C1 segment of cervical spinal cord (tissue), 14 donors: ENCODE measurements at regions not wholly inside any gene's neighbourhood (a gene's known extent, or its start where the extent isn't known, plus 50 kb on each side); places are given as distances from the start of the nearest gene placed in this dataset.

Experiments used
- DNase-seq, 14 donors: peaks; one replicate each; lab custom pipeline; 2025; lab: John Stamatoyannopoulos, UW

GRCh38 chr10:35707642-35708425, 65.7 kb upstream of the FZD8 start:
- no peak for DNase-seq

DNA sequence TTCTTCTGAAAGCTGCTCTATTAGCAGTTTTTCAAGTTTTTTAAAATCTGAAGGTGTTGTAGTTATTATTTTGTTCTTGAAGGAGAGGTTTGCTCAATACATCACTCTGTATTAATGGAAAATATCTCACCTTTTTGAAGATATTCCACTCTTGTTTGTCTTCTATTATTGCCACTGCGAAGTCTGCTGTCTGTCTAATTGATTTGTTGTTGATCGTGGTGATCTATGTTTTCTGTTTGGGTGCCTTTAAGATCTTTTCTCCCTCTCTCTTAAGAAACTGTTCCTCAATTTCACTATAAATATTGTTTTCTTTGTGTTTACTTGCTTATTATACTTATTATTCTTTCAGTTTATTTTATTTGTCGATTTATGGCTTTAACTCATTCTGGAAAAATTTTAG, 64.9 kb upstream of the FZD8 start:
- no peak for DNase-seq

DNA sequence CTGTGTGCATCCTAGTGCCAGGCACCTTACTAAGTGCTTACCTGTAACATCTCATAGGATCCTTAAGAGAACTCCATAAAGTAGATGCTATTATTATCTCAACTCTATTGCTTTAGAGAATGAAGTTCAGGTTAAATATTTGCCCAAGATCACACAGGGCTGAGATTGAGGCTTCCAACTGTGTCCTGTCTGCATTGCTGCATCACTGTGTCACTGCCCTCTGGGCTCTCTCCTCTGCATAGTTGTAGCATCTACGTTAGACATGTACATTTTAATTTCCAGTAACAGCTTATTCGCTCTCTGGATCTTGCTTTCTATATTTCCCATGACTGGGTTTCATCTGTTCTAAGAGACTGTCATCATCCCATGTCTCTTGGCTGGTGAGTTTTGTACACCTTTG, 63.6 kb upstream of the FZD8 start:
- no peak for DNase-seq

DNA sequence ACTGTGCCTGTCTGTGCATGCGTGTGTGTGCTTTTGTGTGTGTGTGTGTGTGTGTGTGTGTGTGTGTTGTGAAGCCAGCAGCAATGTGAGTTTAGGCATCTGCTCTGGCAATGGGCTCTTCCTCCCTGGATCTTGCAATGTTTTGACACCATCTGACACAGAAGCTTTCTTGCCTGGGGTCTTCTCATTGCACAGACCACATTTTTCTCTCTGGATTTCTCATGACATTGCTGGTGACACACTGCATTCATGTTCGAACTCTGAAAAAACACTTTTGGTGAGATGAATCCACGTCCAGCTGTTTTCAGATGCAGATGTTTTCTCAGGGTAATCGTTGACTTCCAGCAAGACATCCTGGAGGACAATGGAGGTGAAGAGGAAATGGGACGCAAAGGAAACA, 63.0 kb upstream of the FZD8 start:
- DNase-seq, result no peak

DNA sequence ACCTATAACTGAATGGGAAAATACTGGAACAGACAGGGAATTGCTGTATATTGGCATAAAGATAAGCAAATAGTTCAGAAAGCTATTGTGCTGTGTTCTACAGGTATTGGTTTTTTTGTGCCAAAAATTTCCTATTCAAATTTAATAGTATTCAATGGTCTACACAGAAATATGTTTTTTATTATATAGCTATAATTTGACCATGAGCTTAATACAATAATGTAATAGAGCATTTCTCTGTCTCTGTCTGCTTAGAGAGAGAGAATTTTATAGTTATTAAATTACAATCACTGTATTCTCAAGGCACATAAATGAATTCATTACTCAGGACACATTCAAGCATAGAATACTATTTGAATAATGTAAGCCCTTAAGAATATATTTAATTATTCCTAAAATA, 62.3 kb upstream of the FZD8 start:
- DNase-seq, result no peak

- no peak for DNase-seq
These were observed 58.4 kb upstream of the FZD8 start for GRCh38 chr10:35700487-35700882.

GRCh38 chr10:35699848-35700486, 57.9 kb upstream of the FZD8 start:
- no peak for DNase-seq

DNA sequence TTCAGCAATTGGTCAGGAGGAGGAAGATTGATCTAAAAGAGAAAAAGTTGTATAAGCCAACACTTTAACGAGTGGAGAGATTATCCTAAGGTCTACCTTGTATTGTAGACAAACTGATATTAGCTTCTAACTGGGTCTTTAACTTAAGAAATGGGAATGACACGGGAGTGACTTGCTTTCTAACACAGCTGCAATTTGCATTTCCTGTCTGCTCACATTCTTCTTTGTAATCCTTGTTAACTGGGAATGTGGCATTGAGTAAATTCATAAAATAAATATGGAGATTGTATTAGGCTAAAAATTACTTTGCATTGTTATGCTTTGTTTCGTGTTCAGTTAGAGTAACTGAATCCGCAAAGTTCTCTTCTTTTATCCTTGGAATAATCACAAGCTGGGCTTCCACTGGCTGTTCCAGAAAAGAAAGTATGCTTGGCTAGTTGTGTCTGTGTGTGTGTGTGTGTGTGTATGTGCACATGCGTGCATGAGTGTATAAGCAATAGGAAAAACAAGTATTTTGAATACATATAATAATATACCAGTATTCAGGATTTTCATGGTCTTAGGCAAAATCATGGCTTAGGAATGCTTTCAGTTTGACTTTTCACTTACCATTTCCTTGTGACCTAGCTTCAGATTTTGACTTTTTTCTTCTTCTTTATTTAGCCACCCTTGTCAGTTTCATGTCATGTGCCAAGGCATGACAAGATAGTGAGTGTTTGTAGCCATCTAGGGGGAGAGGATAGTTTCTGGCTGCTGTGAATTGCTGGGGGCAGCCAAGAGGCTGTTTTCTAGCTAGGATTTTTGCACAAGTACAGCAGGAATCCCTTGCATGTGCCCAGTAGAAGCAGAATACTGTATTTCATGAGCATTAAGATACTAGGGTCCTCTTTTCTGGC, 54.5 kb upstream of the FZD8 start:
- no peak for DNase-seq

- no peak for DNase-seq
These were observed 51.7 kb upstream of the FZD8 start for GRCh38 chr10:35693800-35694199.
